ENCODE measurements at regions not wholly inside any gene's neighbourhood (a gene's known extent, or its start where the extent isn't known, plus 50 kb on each side); places are given as distances from the start of the nearest gene placed in this dataset.
"Not testable (repeated sequence)": the region's sequence is repeated elsewhere in the genome, so short reads cannot be mapped to it uniquely, and the experiment has no call there.

DNA sequence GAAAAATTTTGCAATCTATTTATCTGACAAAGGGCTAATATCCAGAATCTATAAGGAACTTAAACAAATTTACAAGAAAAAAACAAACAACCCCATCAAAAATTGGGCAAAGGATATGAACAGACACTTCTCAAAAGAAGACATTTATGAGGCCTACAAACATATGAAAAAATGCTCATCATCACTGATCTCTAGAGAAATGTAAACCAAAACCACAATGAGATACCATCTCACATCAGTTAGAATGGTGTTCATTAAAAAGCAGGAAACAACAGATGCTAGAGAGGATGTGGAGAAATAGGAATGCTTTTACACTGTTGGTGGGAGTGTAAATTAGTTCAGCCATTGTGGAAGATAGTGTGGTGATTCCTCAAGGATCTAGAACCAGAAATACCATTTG is 49.9 kb upstream of the MCHR2 start:
- not testable (repeated sequence) for H3K4me1 ChIP-seq (ENCODE audit: control insufficient read depth, insufficient read depth, low read length, poor library complexity, severe bottlenecking); H3K36me3 ChIP-seq (ENCODE audit: control insufficient read depth, insufficient read depth, low read length); H3K9me3 ChIP-seq (ENCODE audit: control insufficient read depth, low read length); H3K4me3 ChIP-seq (ENCODE audit: extremely low read depth, insufficient read depth, low read length, poor library complexity, severe bottlenecking); H3K27ac ChIP-seq (ENCODE audit: low read depth, low read length, severe bottlenecking)

Data from mesodermal cell (in vitro differentiated cells).